ENCODE measurements at regions not wholly inside any gene's neighbourhood (a gene's known extent, or its start where the extent isn't known, plus 50 kb on each side); places are given as distances from the start of the nearest gene placed in this dataset.

- Mint-ChIP-seq H3K9me3 (no peaks in the 10 kb centered on the region), H3K4me3 (no peak overlapping the region), H3K4me1 (no peaks in the 10 kb centered on the region), H3K27ac (no peak overlapping the region), H3K36me3 (no peaks in the 10 kb centered on the region), H3K27me3 (ENCODE audit: low read depth) (no peaks in the 10 kb centered on the region)
- ChIA-PET POLR2A (no interaction called here), CTCF (no interaction called here)
- no peak for ATAC-seq
- TF ChIP-seq NR2C2 (CRISPR knock-in tag; IDR thresholded peaks at IDR 0.05) (no peak), NR1H2 (CRISPR knock-in tag; IDR thresholded peaks at IDR 0.05) (no peak), CDX4 (CRISPR knock-in tag; IDR thresholded peaks at IDR 0.05; ENCODE audit: borderline replicate concordance) (no peak), AR (CRISPR knock-in tag; IDR thresholded peaks at IDR 0.05) (no peak), ATF3 (CRISPR knock-in tag; conservative IDR thresholded peaks at IDR 0.05) (no peak), USF1 (CRISPR knock-in tag; IDR thresholded peaks at IDR 0.05) (no peak), RORB (CRISPR knock-in tag; IDR thresholded peaks at IDR 0.05) (no peak), MYBL2 (CRISPR knock-in tag; IDR thresholded peaks at IDR 0.05) (no peak), PRDM15 (CRISPR knock-in tag; IDR thresholded peaks at IDR 0.05) (no peak), PRRX2 (CRISPR knock-in tag; IDR thresholded peaks at IDR 0.05) (no peak), CREB1 (CRISPR knock-in tag; IDR thresholded peaks at IDR 0.05) (no peak), RELA (CRISPR knock-in tag; IDR thresholded peaks at IDR 0.05; ENCODE audit: borderline replicate concordance) (no peak), KAT7 (CRISPR knock-in tag; IDR thresholded peaks at IDR 0.05; ENCODE audit: borderline replicate concordance) (no peak), E2F5 (CRISPR knock-in tag; IDR thresholded peaks at IDR 0.05) (no peak)
- DNase-seq (ENCODE audit: low spot score): no peak
These were observed 383.4 kb downstream of the ICE1 start for GRCh38 chr5:5805916-5806315.

GRCh38 chr5:5804478-5805233 lies 382.2 kb downstream of the ICE1 start:
- Mint-ChIP-seq H3K4me3 (no peak overlapping the region), H3K27ac (no peak overlapping the region), H3K9me3 (no peaks in the 10 kb centered on the region), H3K27me3 (ENCODE audit: low read depth) (no peaks in the 10 kb centered on the region), H3K36me3 (no peaks in the 10 kb centered on the region), H3K4me1 (peaks cover 5% of the 10 kb centered on the region)
- ChIA-PET POLR2A (interaction anchor here (0.5 kb wide), 1 partner anchor 9 kb away, joined by 11 read pairs; no protein-coding TSS in a partner anchor), CTCF (no interaction called here)
- ATAC-seq (no peak), DNase-seq (ENCODE audit: low spot score) (no peak)
- no peak for TF ChIP-seq ZNF281 (CRISPR knock-in tag; IDR thresholded peaks at IDR 0.05)
- no peak for TF ChIP-seq FOXJ3 (CRISPR knock-in tag; IDR thresholded peaks at IDR 0.05; ENCODE audit: borderline replicate concordance)
- no peak for TF ChIP-seq NR3C1 (CRISPR knock-in tag; conservative IDR thresholded peaks at IDR 0.05; ENCODE audit: low read depth)
- TF ChIP-seq EMX1 (CRISPR knock-in tag; IDR thresholded peaks at IDR 0.05): no peak
- TF ChIP-seq ETV6 (CRISPR knock-in tag; IDR thresholded peaks at IDR 0.05): no peak
